ENCODE measurements at regions not wholly inside any gene's neighbourhood (a gene's known extent, or its start where the extent isn't known, plus 50 kb on each side); places are given as distances from the start of the nearest gene placed in this dataset.

DNA sequence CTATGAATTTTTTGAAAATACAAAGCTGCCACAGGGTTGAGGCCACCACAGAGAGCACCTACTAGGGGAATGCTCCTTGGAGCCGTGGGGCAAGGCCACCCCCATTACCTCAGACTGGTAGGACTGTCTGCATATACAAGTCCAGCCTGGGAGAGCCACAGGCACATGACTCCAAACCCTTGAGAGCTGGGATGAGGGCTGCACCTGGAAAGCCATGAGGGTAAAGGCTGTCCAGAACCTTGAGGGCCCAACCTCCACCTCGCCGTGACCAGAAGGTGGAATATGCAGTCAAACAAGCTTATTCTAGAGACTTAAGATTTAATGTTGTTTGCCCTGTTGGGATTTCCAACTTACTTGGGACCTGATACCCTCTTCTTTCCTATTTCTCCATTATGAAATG, 69.5 kb upstream of the TSLP start:
- no peaks in the 10 kb centered on the region for H3K27me3 ChIP-seq (ENCODE audit: control insufficient read depth, insufficient read depth, low read length)
- TF ChIP-seq, protein P1, sequence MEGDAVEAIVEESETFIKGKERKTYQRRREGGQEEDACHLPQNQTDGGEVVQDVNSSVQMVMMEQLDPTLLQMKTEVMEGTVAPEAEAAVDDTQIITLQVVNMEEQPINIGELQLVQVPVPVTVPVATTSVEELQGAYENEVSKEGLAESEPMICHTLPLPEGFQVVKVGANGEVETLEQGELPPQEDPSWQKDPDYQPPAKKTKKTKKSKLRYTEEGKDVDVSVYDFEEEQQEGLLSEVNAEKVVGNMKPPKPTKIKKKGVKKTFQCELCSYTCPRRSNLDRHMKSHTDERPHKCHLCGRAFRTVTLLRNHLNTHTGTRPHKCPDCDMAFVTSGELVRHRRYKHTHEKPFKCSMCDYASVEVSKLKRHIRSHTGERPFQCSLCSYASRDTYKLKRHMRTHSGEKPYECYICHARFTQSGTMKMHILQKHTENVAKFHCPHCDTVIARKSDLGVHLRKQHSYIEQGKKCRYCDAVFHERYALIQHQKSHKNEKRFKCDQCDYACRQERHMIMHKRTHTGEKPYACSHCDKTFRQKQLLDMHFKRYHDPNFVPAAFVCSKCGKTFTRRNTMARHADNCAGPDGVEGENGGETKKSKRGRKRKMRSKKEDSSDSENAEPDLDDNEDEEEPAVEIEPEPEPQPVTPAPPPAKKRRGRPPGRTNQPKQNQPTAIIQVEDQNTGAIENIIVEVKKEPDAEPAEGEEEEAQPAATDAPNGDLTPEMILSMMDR (IDR thresholded peaks at IDR 0.05; ENCODE audit: insufficient read depth, low read length, severe bottlenecking): no peak

DNA sequence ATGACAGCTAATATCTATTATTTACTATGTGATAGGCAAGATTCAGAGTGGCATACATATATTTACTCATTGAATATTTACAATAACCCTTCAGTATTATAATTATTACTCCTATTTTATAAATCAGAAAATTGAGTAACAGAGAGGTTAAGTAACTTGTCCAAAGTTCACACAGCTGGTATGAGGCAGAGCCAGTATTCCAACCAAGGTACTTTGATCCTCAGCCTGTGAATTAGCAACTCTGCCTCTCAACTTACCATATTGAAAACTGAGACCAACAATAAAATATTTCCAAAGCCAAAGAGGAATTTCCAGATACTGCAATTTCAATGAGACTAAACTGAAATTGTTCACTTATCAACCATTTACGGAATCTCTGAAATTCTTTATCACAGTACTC, 67.9 kb upstream of the TSLP start:
- FAIRE-seq: no peak
- TF ChIP-seq, protein P1 (IDR thresholded peaks at IDR 0.05; ENCODE audit: insufficient read depth, low read length, severe bottlenecking): no peak
- no peak overlapping the region for H3K4me3 ChIP-seq (ENCODE audit: low read depth, low read length)
- H3K36me3 ChIP-seq (ENCODE audit: control insufficient read depth, insufficient read depth, low read length): no peaks in the 10 kb centered on the region
- no peaks in the 10 kb centered on the region for H3K27me3 ChIP-seq (ENCODE audit: control insufficient read depth, insufficient read depth, low read length)
- no peak for DNase-seq (ENCODE audit: low read depth)

More for the DNA sequence above, 69.5 kb upstream of the TSLP start:
- FAIRE-seq: no peak
- Histone ChIP-seq H3K4me3 (ENCODE audit: low read depth, low read length) (no peak overlapping the region), H3K36me3 (ENCODE audit: control insufficient read depth, insufficient read depth, low read length) (no peaks in the 10 kb centered on the region)
- DNase-seq (ENCODE audit: low read depth): no peak

DNA sequence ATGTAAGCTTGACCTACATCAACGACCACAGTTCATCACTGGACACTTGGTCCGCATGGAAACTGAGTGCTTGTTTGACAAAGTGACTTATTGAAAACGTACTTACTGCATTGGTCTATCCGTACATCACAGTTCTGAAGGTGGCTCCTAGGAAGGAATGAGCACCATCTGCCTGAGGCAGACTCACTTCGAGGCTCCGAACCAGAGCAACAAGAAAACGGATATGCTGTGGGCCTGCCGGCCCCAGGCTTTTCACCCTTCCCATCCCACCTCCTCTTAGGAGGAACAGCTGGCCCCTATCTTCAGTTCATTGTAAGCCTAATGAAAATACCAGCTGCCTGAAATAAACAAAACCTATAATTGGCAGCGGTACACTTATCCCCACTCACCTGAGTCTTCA, 67.2 kb upstream of the TSLP start:
- FAIRE-seq (no peak), DNase-seq (ENCODE audit: low read depth) (no peak)
- TF ChIP-seq, protein P1 (IDR thresholded peaks at IDR 0.05; ENCODE audit: insufficient read depth, low read length, severe bottlenecking): no peak
- H3K27me3 ChIP-seq (ENCODE audit: control insufficient read depth, insufficient read depth, low read length): no peaks in the 10 kb centered on the region
- no peak overlapping the region for H3K4me3 ChIP-seq (ENCODE audit: low read depth, low read length)
- H3K36me3 ChIP-seq (ENCODE audit: control insufficient read depth, insufficient read depth, low read length): no peaks in the 10 kb centered on the region

DNA sequence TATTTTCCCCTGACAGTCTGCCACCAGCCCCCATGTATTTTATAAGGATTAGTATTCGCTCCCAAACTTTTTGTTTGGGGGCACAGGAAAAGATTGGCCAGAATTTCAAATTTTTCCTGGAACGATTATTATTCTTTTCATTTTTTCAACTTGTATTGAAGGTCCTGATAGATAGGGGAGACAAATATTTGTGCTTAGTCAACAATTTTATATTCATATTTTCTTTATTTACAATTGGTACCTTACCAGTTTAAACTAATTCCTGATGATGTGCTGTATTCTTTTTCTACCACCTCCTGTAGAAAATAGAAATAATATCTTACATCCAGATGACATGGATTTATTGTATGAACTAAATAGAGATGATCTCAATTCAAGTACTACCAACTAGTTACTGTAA, 60.7 kb upstream of the TSLP start:
- H3K36me3 ChIP-seq (ENCODE audit: control insufficient read depth, insufficient read depth, low read length): no peaks in the 10 kb centered on the region
- H3K27me3 ChIP-seq (ENCODE audit: control insufficient read depth, insufficient read depth, low read length): no peaks in the 10 kb centered on the region
- TF ChIP-seq, protein P1 (IDR thresholded peaks at IDR 0.05; ENCODE audit: insufficient read depth, low read length, severe bottlenecking): no peak
- H3K4me3 ChIP-seq (ENCODE audit: low read depth, low read length): no peak overlapping the region
- DNase-seq (ENCODE audit: low read depth): no peak
- no peak for FAIRE-seq

DNA sequence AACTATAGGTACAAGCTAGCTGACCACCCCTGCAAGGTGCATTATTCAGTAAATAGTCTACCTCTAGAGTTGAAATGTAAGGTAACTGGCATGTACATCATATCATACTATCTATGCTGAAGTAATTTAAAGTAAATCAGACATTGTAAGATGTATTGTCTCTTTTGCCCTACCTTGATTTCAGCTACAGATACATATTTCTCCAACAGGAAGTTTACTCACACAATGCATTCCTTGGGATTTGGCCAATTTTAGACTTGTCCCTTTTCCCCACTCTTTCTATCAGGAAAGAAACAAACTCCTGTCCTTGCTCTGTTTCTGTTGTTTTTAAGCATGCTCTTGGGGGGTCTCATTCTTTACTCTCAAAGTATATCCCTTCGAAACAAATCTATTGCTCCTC, 58.5 kb upstream of the TSLP start:
- FAIRE-seq (no peak), DNase-seq (ENCODE audit: low read depth) (peak; percentile 72)
- Histone ChIP-seq H3K36me3 (ENCODE audit: control insufficient read depth, insufficient read depth, low read length) (no peaks in the 10 kb centered on the region), H3K27me3 (ENCODE audit: control insufficient read depth, insufficient read depth, low read length) (no peaks in the 10 kb centered on the region), H3K4me3 (ENCODE audit: low read depth, low read length) (no peak overlapping the region)
- TF ChIP-seq, protein P1 (IDR thresholded peaks at IDR 0.05; ENCODE audit: insufficient read depth, low read length, severe bottlenecking): no peak

DNA sequence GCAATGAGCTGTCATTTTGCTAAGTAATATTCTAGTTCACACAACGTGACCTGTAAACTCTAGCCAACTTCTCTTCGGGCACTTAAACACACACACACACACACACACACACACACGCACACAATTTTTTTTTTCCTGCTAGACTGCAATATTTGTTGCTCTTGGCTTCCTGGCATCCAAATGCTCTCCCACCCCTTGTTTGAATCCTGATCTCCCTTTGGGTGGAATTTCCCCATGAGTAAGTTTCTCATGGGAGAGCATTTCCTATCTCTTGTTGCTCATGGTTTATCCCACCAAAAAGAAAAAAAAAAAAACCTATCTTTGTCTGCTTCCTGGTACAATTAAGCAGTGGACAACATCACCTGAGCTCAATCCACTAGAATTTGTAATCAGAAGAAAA, 54.7 kb upstream of the TSLP start:
- TF ChIP-seq, protein P1 (IDR thresholded peaks at IDR 0.05; ENCODE audit: insufficient read depth, low read length, severe bottlenecking): no peak
- no peaks in the 10 kb centered on the region for H3K36me3 ChIP-seq (ENCODE audit: control insufficient read depth, insufficient read depth, low read length)
- no peaks in the 10 kb centered on the region for H3K27me3 ChIP-seq (ENCODE audit: control insufficient read depth, insufficient read depth, low read length)
- H3K4me3 ChIP-seq (ENCODE audit: low read depth, low read length): no peak overlapping the region
- FAIRE-seq (no peak), DNase-seq (ENCODE audit: low read depth) (peak; percentile 72)

All from bronchial epithelial cell (primary cell).